SK-N-SH (cell line): ENCODE measurements at regions not wholly inside any gene's neighbourhood (a gene's known extent, or its start where the extent isn't known, plus 50 kb on each side); places are given as distances from the start of the nearest gene placed in this dataset.

Source experiments
- CHD2 ChIP-seq: fragments of 150-350 bp; IDR thresholded peaks from 2 replicates; pipeline ENCODE4 v1.6.1; 2018; ENCODE audit warnings: low read length; ENCODE audit not compliant: partially characterized antibody
- CTCF ChIP-seq: fragments of 200-600 bp; sonication (generic); IDR thresholded peaks from 2 replicates; pipeline ENCODE4 v1.6.1; 2017; ENCODE audit warnings: antibody characterized with exemption, mild to moderate bottlenecking, moderate library complexity
- EZH2phosphoT487 ChIP-seq: fragments of 200-600 bp; sonication (generic); IDR thresholded peaks from 2 replicates; pipeline ENCODE4 v1.6.1; 2017; ENCODE audit warnings: low read depth, mixed run types, mild to moderate bottlenecking, antibody characterized with exemption, moderate library complexity, borderline replicate concordance
- IRF3 ChIP-seq: fragments of 150-350 bp; IDR thresholded peaks from 2 replicates; pipeline ENCODE4 v1.6.1; 2016; ENCODE audit warnings: mild to moderate bottlenecking, low read depth, low read length
- NFIC ChIP-seq: IDR thresholded peaks from 2 replicates; pipeline ENCODE4 v1.4.0; 2012; ENCODE audit warnings: borderline replicate concordance
- RFX5 ChIP-seq: IDR thresholded peaks from 2 replicates; pipeline ENCODE4 v1.6.1; 2012; ENCODE audit warnings: mild to moderate bottlenecking, improper control_type of control experiment, low read length
- USF1 ChIP-seq: IDR thresholded peaks from 2 replicates; pipeline ENCODE4 v1.4.0; 2012; ENCODE audit warnings: low read depth, borderline replicate concordance
- ZBTB33 ChIP-seq: IDR thresholded peaks from 2 replicates; pipeline ENCODE4 v1.4.0; 2012; ENCODE audit warnings: low read depth, borderline replicate concordance

- TF ChIP-seq CTCF (no peak), CHD2 (no peak), USF1 (no peak), RFX5 (no peak), EZH2phosphoT487 (no peak), ZBTB33 (no peak), NFIC (no peak), IRF3 (no peak)
Observed at GRCh38 chr3:18841422-18842343, 306.6 kb upstream of the KCNH8 start.
